HG03432 (cell line): ENCODE measurements at regions not wholly inside any gene's neighbourhood (a gene's known extent, or its start where the extent isn't known, plus 50 kb on each side); places are given as distances from the start of the nearest gene placed in this dataset.

Source experiments
- ATAC-seq: cut with Tn5 transposase; IDR thresholded peaks from one replicate; pipeline ENCODE4 v1.9.1; 2021; ENCODE audit warnings: mild to moderate bottlenecking, moderate library complexity; ENCODE audit not compliant: unreplicated experiment

DNA sequence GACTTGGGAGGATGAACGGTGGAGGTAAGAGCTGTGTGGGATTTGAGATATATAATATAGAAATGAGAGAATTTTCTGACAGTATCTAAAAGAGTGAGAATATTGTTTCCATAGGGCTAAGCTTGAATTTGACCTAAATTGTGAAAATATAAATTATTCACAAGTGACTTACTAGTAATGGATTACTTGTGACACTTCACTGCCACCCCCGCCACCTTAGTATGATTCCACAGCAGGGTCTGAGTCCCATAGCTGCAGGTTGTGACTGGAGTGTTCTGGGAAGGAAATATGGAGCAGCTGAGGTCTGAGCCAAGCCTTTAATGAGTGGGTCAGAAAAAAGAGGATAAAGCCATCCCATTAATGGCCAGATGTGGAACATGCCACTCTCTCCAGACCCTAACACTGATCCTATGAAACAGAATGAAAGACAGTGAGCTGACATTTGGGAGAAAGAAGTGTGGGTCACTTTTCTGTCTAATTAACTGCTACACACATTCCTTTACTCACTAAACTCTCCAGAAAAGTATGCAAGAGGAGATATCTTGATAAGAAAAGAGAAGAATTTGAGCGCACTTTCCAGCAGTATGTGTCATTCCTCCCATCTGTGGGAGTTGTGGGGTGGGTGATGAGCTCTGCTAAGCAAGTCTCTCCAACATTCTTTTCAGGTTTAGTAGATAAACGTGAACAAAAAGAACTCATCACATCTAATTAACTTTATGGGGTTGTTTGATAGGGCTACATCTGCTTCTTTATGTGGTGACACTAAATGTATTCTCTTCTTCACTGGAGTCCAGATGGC is 1193.4 kb downstream of the SORCS3 start:
- no peak for ATAC-seq

DNA sequence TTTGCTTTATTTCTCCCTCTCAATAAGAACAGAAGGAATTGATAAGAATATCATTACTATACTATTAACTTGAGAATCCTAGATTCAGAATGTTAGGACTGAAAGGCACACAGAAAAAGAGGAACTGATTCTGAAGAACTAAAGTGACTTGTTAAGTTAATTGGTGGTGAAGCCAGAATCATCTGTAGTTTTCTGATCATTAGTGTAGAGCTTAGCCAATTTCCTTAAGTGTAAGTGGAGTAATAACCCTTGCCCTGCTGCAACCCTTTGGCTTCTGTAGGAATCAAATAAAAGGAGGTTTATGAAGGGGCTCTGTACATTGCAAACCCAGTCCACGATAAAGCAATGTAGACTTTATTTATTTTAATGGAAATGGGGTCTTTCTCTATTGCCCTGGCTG is 1186.0 kb downstream of the SORCS3 start:
- peak; percentile 71 for ATAC-seq

DNA sequence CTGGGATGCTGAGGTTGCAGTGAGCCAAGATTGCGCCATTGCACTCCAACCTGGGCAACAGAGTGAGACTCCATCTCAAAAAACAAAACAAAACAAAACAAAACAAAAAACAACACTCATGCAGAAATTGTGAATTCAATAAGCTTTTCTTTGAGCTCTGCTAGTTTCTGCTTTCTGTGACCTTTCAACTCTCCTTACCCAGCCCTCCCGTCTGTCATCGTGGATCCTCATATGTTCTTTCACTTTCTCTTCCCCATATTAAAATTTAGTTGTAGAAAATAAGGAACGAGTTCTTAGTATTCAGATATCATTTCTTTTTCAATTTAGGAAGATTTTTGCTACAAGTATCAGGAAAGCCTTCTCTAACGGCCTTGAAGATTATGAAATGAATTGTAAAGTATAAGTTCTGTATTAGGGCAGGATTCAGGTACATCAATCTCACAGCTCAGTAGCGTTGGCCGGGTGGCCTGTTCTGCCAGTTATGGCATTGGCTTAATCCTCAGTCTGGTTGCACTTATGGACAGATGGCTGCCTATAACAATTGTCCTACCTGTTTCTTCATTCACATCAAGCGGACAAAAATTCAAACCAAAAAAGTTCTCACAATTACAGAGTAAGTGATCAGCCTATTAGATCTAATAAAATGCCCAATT is 1167.0 kb downstream of the SORCS3 start:
- ATAC-seq, result peak; percentile 75

DNA sequence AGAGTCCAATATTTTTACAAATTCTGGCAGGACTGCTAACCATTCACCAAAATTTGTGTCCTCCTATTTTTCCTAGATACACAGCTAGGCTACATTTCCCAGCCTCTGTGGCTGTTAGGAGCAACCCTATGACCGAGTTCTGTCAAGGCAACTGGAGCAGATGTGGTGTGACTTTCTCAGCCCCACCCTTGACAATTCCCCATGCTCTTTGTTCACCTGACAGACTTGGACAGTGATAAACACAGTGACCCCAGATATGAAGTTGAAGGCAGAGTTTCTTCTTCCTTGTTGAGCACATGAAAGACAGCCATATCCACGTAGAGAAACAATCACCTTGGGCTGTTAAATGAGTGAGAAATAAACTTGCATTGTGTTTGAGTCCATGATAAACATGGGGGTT is 1162.1 kb downstream of the SORCS3 start:
- no peak for ATAC-seq

DNA sequence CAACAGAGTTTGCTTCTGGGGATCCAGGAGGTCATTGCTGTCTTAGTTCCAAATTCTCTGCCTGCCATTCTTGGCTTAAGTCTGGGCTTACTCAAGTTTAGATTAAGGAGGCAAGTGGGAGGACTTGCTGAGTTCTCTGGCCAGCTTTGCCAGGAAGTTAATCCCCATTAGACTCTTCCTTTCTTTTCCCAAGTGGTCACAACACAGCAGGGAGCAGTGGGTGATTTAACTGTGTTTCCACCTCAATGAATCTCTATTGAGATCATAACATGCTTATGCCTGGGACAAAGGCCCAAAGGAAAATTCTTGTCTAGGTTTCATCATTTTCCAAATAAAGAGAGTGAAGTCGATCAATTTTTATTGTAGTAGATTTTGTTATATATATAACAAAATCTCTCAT is 1159.6 kb downstream of the SORCS3 start:
- ATAC-seq, result no peak

DNA sequence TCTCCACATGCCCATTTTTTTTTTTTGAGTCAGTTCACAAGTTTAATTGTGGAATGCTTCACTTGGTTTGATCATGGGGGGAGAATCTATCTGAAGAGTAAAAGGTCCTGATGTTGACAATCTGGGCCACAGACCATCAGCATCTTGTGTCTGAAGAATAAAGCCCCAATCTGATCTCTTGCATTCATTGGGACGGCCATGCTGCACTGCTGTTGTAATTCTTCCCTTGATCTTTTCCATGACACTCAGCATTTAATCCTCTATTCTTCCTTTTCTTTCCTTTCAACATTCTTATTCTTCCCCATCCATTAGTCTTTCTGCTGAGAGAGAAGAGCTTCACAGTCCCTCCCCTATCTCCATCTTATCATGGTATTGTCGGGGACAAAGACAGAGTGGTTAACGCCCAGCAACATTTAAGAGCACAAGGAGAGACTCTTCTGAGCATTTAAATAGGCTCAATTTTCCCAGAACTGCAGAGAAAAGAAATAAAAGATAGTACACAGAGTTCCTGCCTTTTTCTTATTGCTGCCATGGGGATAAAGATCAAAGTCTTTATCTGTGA is 1157.3 kb downstream of the SORCS3 start:
- no peak for ATAC-seq

DNA sequence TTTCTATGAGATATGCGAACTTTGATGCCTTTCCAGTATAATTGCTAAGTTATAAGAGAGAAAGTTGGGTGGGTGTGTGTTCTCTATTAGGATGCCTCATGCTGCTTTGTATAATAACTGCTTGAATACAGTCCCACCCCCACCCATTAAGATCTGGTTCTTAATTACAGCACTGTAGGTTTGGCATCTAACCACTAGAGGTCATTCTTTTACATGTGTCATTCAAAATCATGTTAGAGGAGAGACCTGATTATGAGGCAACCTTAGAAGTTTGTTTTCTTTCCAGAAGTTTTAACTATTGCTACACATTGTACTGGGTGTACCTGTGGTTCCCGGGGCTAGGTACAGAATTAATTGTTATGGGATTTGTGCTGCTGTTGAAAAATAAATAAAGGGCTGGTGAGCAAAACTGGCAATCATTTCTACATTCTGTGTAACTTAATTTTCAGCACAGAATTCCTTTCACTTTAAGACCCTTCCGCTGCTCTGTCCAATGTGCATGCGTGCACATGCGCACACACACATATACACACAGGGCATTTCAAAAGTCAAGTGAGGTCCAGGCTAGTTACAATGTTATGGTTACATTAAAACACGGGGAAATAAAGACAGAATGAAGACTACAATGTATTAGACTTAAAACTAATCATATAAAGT is 1156.3 kb downstream of the SORCS3 start:
- ATAC-seq, result peak; percentile 89

DNA sequence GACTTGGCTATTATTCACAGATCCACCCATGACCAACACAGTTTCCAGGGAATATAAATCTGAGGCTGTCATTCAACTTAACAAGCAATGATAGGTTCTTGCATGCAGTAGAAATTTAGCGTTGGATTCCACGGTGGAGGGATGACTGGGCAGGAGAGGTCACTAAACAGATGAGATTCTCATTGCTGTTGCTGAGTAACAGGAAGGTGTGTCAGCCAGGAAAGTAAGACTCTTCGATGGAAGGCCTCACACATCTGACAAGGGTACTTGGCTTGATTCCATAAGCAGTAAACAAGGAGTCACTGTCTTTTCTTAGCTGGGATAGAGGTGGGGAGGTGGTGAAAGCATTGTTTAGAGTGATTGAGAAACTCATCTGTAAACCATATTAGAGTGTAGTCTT is 1152.0 kb downstream of the SORCS3 start:
- ATAC-seq, result no peak

DNA sequence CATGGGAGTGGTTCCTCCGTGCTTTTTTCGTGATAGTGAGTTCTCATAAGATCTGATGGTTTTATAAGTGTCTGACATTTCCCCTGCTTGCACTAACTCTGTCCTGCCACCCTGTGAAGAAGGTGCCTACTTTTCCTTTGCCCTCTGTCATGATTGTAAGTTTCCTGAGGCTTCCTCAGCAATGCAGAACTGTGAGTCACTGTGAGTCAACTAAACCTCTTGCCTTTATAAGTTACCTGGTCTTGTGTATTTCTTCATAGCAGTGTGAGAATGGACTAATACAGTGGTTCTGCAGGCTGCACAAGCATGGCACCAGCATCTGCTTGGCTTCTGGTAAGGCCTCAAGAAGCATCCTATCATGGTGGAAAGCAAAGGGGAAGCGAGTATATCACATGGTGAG is 1144.6 kb downstream of the SORCS3 start:
- no peak for ATAC-seq

DNA sequence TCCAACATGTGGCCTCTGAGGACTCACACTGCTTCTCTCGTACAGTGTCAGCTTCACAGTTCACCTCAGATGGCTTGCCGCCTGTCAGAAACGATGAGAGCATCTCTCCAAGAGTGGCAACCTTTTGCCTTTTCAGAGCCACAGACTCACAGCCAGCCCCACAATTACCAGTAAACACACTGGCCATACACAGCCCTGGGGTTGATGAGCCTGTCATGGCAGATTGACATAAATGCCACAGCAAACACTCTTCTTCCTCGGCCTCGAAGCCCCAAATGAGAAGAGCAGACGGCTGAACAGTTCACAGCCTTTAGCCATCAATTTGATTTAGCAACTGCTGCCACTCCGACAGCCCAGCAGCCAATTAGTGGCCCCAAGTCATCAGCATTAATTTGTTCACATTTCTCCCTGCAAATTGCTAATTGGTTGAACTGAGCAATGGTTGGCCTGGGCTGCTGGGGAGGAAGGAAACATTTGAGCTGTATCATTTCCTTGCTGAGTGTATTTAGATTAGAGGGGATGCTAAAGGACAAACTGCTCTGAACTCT is 1142.9 kb downstream of the SORCS3 start:
- no peak for ATAC-seq

DNA sequence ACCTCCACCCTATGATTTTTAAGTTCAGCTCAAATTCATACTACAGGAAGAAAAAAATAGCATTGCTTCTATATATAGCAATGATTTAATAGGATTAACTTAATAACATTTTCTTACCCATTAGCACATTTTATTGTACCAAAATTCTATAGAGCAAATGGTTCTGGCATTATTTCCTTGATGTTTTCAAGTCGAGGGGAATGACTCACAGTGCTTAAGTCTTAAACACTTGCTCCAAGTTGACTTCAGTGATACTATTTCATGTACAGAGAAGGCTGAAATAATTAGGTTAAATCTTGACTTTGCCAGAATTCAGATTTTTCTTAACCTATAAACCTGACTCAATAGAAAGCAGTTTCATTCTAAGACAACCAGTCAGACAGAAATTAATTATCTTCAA is 1133.8 kb downstream of the SORCS3 start:
- no peak for ATAC-seq

DNA sequence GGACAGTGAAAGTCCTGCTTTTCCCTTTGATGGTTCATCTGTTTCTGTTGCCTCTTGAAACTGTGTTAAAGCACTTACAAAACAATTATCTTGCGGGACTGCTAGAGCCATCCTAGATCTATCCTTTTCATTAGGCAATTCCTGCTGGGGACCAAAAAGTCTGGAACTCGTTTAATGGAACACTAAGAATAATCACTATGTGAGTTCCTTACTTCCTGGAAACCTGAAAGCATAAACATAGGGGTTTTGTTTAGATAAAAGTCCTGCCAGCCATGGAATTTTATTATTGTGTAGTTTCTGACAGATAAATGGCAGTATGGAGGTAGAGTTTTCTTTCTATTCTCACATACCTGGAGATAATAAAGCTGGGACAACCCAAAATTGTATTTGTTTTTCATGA is 1133.3 kb downstream of the SORCS3 start:
- ATAC-seq, result no peak

DNA sequence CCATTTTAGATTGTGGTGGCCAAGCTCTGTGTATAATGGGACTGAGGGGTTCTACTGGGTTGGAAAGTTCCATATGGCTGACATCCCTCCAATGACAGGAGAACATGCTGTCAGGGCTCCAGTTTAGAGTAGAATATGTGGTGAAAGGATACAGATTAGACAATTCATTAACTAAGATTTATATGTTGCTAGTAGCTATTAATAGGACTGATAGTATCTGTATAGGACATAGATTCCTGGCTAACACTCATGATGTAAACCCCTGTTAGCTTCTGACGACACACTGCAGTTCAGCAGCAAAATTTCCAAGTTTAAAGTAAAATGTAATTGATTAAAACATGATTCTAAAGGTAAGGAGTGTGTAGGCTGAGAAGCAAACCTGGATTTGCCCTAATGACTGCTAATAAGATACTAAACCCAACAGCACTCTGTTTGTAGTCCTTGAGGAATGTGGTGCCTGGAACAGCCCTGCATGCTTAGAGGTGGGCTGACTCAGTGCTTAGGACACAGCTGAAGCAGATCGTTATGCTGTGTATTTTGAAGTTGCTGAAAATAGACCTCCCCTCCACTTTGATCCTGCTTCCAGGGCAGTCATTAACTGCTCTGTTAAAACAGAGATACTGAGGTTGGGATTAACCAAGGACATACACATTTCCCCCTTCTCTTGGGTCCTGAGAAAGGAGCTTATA is 1129.6 kb downstream of the SORCS3 start:
- no peak for ATAC-seq

DNA sequence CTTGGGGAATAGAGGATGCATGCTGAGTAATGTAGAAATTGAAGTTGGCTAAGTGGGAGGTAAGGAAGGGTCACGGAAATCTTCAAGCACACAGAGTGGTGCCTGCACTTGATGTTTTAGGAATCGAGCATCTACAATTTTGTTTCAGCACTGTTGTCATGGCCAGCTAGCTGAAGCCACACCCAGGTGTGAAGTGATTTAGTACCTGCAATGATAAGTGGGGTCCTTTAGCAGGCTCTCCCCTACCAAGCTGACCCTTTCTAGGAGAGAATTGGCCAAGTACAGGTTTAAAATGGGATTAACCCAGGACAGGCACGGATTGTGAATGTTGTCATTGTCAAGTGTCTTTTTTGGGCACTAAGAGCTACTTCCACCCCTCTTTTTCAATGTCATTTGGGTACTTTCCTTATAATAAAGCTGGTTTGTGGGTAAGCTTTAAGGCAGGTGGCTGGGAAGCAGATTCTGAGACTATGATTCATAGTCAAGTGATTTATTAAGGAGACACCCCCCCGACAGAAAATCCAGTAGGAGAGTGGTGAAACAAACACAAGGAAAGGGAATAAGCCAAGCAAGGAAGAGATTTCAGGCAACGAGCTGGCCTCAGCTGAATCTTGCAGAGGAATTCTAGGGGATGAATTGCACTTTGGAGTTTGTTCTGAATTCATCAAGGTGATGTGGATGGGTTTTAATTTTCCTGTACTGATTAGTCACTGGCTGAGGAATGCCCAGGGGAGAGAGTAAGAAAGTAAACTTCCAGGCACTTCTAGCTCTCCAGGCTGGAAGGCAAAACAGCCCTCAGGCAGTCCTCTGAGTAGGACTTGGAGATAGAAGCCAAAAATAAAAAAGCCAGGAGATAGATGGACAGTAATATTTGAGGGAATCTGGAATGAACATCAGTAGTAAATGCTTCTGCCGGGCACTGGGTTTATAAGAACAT is 1128.4 kb downstream of the SORCS3 start:
- no peak for ATAC-seq

DNA sequence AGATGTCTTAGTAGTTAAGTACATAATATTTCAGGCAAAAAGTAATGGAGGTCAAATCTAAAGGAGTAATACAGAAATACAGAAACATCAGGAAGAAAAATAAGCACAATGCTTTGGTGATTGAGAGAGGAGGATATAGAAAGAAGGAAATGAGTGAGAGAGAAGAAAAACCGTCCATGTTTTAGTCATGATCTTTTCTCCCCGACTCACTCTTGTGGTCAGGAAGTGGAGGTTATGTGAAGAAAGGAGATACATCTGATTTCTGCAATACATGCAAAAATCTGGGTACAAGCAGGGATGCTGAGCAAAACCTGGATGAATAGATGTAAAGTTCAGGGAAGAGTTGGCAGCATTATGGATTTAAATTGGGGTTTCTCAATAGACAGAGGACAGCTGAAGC is 1122.5 kb downstream of the SORCS3 start:
- ATAC-seq, result no peak

DNA sequence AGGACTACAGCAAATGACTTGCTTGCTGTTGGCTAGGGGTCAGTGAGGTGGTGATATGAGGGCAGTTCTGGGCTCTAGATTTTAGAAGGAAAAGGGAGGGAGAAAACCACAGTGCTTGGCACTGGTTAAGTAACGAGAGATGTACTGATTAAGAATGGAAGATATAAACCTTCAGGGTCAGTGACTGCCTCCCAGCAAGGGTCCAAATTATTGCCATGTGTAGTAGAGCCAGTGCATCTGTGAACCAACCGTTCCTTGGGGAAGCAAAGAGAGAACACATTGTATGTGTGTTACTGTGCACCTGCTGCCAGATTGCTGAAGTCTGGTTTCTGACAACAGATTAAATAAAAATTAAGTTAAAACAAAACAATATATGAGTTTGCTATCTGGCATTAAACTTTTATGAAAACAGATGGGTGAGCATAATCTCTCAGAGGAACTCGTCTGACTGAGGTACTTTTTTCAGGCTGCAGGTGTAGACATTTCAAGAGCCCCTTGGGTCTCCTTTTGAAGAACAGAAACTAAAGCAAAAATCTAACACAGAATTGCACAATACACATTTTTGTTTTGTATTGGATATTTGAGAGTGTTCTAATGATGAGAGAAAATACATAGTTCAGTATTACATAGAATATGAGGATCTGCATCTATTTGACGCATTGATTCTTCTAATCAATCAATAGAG is 1120.6 kb downstream of the SORCS3 start:
- ATAC-seq, result no peak

DNA sequence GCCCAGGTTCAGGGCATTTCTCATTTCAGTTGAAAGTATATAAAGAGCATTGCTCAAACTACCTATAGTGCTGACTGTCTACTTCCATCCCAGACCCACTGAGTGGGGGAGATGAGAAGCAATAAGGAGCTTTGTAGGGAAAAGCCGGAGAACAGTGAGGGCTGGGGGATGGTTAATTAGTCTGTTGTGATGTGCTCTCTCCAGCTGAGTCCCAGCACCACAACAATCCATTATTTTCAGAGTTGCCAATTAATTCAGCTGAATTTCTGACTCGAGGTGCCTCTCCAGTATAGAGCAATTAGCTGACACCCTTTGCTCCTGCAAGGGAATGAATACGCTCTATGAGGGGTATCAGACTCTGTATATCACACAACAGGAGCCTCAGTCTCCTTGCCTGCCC is 1118.6 kb downstream of the SORCS3 start:
- no peak for ATAC-seq

DNA sequence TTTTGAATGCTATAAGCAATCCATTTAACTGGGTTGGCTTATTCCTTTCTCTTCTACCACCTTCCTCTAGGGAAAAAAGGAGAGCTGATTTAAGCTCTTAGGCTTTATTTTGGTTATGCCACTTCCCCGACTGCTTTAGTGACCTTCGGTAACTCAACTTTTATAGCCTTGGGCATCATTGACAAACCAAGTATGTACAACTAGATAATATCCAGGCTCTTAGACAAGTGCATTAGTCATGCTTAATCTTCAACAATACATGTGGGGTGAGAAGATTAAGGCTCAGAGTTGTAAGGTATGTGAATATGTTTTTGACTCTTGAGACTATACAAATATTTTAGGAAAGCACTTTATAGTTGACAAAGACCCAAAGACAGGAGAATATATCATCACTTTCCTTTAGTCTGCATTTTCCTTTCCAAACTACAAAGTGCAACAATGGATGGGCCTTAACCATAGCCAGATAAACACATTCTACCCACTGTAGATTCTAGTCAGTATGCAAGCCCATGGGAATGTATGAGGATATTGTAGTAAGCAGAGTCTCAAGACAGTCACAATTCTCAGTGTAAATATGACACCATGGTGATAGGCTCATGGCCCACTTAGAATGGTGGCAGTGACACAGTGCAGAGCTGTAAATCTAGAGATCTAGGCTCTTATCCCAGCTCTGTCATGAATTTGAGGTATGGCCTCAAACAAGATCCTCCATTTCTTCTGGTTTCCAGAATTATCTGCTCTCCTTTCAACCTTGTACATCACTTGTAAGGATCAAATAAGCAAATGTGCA is 1117.3 kb downstream of the SORCS3 start:
- no peak for ATAC-seq
